ENCODE measurements at regions not wholly inside any gene's neighbourhood (a gene's known extent, or its start where the extent isn't known, plus 50 kb on each side); places are given as distances from the start of the nearest gene placed in this dataset.

DNA sequence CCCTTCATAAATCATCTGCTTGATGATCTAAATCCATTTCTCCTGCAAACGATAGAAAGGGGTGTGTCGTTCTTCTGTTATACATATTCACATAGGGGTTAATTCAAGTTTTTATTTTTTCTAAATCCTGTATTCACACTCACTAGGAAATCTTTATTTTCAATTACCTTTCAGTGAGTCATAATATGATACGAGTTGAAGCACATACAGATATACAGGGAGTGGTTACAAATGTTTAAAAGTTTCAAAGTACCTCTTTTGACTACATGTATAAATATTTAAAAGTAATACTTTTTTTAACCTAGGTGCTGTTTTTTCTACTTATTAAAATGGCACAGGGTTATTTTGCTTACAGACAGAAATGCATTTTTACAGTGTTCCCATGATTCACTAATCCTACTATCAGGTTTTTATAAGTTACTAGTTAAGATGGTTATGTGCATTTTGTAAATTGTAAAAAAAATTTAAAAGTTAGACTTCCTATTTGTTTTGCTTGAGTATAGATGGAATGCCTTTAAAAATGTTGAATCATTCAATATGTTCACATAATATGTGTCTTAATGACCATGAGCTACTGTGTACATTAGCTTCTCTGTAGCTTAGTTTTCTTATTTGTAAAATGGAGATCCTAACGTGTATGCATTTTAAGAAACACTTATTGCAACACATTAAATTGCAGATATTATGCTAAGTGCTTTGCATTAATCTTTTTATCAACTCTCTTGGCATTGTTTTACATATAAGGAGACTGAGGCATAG is 1378.1 kb downstream of the DSC3 start:
- H3K27me3 ChIP-seq: no peaks in the 10 kb centered on the region
- no peak overlapping the region for H3K27ac ChIP-seq
- intact Hi-C loops (cut with DNase I; ENCODE audit: low total_unique reads): no loop called here
- no peaks in the 10 kb centered on the region for H3K4me1 ChIP-seq
- no peak overlapping the region for H3K4me3 ChIP-seq
- no peaks in the 10 kb centered on the region for H3K36me3 ChIP-seq
- DNase-seq: no peak
- no peaks in the 10 kb centered on the region for H3K9me3 ChIP-seq
- TF ChIP-seq CTCF (IDR thresholded peaks at IDR 0.05): no peak

GRCh38 chr18:29661924-29662323 is 1380.6 kb downstream of the DSC3 start:
- Histone ChIP-seq H3K27ac (no peak overlapping the region), H3K27me3 (no peaks in the 10 kb centered on the region), H3K4me3 (no peak overlapping the region), H3K9me3 (no peaks in the 10 kb centered on the region), H3K4me1 (no peaks in the 10 kb centered on the region), H3K36me3 (no peaks in the 10 kb centered on the region)
- intact Hi-C loops (cut with DNase I; ENCODE audit: low total_unique reads): no loop called here
- no peak for DNase-seq
- no peak for TF ChIP-seq CTCF (IDR thresholded peaks at IDR 0.05)

DNA sequence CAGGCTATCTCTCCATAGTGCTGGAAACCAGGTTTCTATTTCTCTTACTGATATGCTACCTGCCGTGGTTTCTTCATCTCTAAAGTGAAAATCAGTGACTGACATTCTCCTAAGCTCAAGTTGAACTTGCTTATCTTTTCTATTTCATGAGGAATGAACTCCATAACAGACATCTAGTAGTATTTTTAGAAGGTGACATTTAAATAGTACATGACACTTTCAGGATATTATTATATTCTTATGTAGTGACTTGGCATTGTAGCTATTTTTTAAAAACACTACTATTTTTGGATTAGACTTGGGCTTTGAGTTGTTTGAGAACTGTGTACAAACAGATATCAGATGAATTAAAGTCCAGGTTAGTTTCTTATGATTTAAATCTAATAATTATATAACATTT is 1381.8 kb downstream of the DSC3 start:
- H3K36me3 ChIP-seq: no peaks in the 10 kb centered on the region
- intact Hi-C loops (cut with DNase I; ENCODE audit: low total_unique reads): no loop called here

DNA sequence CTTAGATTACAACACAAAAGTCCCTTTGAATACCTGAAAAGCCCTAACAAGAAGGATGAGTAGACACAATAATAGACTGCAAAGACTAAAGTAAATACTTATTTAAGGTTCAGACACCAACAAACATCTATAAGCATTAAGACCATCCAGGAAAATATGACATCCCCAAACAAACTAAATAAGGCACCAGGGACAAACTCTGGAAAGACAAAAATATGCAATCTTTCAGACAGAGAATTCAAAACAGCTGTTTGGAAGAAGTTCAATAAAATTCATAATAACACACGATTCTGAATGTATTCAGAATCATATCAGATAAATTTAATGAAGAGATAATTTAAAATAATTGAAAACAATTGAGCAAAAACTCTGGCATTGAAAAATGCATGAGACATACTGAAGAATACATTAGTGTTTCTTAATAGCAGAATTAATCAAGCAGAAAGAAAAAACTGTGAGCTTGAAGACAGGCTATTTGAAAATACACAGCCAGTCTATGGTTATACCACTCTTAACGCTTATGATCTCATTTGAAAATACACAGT is 1388.8 kb downstream of the DSC3 start:
- no peak for TF ChIP-seq CTCF (IDR thresholded peaks at IDR 0.05)
- Histone ChIP-seq H3K4me1 (no peaks in the 10 kb centered on the region), H3K4me3 (no peak overlapping the region), H3K27ac (no peak overlapping the region), H3K27me3 (no peaks in the 10 kb centered on the region), H3K9me3 (no peaks in the 10 kb centered on the region), H3K36me3 (no peaks in the 10 kb centered on the region)
- no peak for DNase-seq
- intact Hi-C loops (cut with DNase I; ENCODE audit: low total_unique reads): no loop called here

More for the DNA sequence above, 1381.8 kb downstream of the DSC3 start:
- no peak for TF ChIP-seq CTCF (IDR thresholded peaks at IDR 0.05)
- Histone ChIP-seq H3K4me3 (no peak overlapping the region), H3K4me1 (no peaks in the 10 kb centered on the region), H3K27ac (no peak overlapping the region), H3K9me3 (no peaks in the 10 kb centered on the region), H3K27me3 (no peaks in the 10 kb centered on the region)
- DNase-seq: no peak

DNA sequence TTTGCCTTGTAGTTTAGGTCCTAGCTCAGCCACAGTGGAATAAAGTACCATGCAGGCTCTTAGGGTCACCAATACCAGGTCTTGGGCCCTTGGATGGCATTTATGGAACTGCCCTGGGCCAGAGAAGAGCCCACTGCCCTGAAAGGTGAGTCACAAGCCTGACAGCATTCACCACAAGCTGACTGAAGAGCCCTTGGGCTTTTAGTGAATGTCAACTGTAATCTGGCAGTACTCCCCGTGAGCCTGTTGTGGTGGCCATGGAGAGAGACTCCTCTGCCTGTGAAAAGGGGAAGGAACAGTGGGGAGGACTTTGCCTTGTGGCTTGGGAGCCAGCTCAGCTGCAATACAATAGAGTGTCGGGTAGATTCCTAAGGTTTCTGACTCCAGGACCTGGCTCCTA is 1389.7 kb downstream of the DSC3 start:
- Histone ChIP-seq H3K4me1 (no peaks in the 10 kb centered on the region), H3K27me3 (no peaks in the 10 kb centered on the region), H3K36me3 (no peaks in the 10 kb centered on the region), H3K9me3 (no peaks in the 10 kb centered on the region), H3K27ac (no peak overlapping the region), H3K4me3 (no peak overlapping the region)
- no peak for TF ChIP-seq CTCF (IDR thresholded peaks at IDR 0.05)
- DNase-seq: no peak
- intact Hi-C loops (cut with DNase I; ENCODE audit: low total_unique reads): no loop called here

Data from tibial artery (tissue), 4 donors.